DMS 273 (cell line): ENCODE measurements at regions not wholly inside any gene's neighbourhood (a gene's known extent, or its start where the extent isn't known, plus 50 kb on each side); places are given as distances from the start of the nearest gene placed in this dataset.
A peak's percentile ranks its signal among the peaks of the same experiment; 100 is the strongest.

Source experiments
- DNase-seq: peaks from one replicate; lab custom pipeline; 2025; ENCODE audit not compliant: unreplicated experiment; lab: John Stamatoyannopoulos, UW

GRCh38 chr1:234554218-234554697 lies 55.7 kb downstream of the IRF2BP2 start:
- DNase-seq: no peak

DNA sequence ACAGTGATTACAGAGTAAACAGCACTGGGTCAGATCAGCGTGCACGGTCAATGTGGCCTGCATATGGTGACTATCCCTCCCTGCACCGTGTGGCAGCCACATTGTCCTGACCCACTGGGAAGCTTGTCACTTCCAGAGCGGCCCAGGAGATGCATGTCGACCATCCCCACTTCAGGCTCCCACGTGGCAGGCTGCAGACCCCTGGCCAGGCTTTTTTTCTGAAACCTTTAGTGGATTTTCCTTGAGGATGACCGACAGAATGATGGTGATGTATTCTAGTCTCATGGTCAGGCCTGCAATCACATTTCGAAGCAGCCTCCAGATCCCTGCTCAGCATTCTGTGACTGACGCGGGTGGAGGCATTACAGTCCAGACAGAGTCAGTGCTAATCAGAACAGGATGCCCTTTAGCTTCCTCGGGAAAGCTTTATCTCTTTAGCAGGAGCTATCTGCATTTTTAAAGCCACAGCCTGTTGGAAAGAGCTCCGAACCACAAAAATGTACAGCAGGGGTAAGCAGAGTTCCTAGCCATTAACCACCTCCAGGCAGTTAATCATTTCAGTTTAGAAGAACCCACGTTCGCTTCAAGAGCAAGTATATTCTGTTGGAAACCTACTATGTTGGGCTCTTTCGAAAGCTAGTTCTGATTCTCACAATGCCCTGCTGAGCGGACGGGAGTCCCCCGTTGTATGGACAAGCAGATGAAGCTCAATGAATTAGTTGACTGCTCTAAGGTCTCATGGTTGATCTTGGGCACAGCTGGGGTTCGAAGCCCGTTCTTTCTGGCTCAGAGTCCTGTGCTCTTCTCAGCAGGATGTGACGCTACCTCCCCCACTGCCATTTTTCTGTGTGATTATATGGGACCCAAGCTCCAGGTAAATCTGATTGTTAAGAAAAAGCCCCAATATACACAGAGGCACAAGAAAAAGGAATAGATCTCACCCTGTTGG lies 56.5 kb downstream of the IRF2BP2 start:
- no peak for DNase-seq

DNA sequence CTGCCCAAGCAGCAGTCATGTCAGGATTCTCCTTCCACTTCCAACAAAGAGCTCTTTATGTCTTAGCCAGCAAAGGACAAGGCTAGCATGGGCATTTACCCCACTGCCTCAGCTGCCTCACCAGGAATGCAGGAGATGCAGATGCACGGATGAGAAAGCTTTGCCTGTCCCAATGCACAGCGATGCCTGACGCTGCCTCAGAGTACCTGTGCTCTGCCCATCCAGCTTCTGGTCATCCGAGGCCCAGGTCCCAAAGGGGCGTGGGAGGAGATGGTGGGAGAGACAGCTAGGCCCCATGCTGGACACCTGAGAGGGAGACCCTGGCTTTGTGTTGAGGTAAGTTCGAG lies 59.0 kb downstream of the IRF2BP2 start:
- DNase-seq: no peak

GRCh38 chr1:234550341-234551031 lies 59.5 kb downstream of the IRF2BP2 start:
- DNase-seq: no peak

- no peak for DNase-seq
These were observed 60.4 kb downstream of the IRF2BP2 start for GRCh38 chr1:234549447-234550021.

DNA sequence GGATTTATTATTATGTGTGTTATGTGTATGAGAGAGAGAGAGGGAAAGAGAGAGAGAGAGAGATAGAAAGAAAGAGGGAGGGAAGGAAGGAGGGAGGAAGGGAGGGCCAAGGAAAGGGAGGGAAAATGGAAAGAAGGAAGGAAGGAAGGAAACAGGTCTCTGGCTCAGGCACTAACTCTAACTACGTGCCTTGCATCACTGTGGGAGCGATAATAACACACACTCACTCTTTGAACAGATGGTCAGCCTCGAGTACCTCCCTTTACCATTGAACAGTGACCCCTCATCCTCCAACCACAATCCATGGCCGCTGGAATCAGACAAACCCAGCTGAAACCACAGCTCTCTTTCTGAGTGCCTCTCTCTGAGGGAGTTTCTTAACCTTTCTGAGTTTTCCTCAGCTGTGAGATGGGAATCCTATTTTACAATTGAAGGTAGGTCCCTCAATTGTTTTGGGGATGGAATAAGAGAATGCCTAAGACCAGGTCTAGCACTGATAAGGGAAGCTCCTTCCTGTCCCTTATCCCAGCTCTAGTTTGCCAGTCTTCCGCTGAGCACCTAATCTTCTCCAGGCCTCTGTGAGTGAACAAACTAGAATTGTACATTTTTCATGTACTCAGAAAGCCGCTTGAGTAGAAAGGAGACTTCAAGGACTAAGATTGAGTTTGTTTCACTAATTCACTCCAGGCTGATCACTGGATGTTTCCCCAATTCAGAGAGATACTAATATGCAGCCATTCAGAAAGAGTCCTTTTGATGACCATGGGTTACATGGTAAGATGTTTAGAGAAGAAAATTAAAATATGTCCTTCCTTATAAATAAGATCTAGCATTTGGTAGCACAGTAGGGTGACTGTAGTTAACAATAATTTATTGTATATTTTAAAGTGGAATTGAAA lies 62.8 kb downstream of the IRF2BP2 start:
- DNase-seq: peak; percentile 30

GRCh38 chr1:234546387-234546704 lies 63.6 kb downstream of the IRF2BP2 start:
- no peak for DNase-seq

DNA sequence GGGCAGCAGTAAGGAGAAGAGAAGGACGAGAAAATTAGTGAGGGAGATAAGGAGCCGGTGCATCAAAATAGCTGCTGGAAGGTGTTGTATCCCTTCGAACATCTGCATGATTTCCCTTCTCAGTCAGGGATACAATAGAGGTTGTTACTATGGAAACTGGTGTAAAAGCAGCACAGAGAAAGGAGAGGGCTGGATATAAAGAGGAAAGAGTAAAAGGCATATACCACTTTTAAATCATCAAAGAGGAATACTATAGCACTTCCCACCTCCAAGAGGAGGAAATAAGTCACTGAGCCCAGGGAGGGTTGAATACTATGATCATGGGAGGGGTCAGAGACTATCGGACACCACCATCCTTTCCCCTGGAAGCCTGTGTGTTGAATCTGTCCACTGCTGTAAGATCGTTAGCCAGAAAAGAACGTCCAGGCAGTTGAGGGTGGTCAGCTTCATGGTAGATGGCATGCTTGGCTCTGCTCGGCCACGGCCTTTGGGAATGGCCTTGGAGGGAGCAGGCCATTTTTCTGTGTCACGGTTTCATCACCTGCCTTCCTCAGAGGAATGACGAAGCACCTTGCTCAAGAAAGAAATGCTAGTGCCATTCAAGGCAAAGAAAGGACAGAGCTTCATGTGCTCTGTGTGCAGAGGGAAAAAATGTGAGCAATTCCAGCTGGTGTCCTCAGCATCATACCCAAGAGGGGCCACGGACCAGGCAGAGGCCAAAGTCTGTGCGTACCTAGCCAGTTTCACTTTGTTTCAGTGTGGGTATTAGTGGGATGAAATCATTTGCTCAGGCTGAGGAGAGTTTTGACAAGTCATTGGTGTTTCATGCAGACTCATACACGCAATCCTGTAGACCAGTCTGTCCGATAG lies 64.2 kb downstream of the IRF2BP2 start:
- DNase-seq: peak; percentile 20

GRCh38 chr1:234544087-234544579 lies 65.2 kb upstream of the TARBP1 start:
- DNase-seq: peak; percentile 83

DNA sequence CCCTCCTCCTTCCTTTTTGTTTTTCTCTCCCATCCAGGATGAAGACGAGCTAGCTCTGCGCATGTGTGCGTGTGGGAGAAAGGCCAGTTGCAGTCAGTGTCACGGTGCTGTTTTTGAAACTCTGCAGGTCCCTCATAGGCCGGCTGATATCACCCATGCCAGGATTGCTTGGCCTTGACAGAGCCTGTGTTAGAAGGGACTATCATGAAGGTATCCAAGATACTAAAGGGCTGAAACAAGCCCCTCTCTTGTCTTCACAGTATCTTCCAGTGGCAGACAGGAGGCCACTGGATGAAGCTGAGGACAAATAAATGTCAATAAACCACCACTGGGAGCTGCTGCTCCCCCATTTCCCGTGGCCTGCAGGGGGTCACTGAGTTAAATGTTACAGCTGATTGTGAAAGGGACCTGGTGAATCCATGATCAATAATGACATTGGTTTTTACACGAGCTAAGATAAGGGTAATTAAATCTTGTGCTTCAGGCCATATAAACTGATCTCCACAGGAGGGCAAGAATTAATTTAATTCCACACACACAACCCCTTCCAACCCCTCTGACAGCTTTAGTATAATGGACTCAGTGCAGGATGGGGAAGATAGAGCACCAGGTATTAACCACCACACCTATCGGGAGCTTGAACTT lies 64.6 kb upstream of the TARBP1 start:
- DNase-seq: no peak

GRCh38 chr1:234542211-234542850 lies 63.4 kb upstream of the TARBP1 start:
- DNase-seq: no peak

GRCh38 chr1:234541286-234541975 lies 62.5 kb upstream of the TARBP1 start:
- DNase-seq: no peak

DNA sequence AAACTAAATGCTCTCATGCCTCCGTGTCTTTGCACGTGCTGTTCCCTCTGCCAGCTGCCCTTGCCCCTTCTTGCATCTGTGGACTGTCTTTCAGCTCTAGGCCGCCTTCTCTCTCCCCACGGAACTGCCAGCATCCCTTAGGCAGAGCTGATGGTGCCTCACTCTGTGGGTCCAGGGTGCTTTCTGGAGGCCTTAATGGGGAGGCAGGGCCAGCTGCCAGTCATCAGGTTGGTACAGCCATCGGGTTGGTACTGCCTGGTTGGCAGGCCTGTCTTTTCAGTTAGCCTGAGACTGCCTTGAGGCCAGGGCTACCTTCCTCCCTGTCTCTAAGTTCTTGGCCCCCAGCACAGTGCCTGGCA lies 61.4 kb upstream of the TARBP1 start:
- no peak for DNase-seq

DNA sequence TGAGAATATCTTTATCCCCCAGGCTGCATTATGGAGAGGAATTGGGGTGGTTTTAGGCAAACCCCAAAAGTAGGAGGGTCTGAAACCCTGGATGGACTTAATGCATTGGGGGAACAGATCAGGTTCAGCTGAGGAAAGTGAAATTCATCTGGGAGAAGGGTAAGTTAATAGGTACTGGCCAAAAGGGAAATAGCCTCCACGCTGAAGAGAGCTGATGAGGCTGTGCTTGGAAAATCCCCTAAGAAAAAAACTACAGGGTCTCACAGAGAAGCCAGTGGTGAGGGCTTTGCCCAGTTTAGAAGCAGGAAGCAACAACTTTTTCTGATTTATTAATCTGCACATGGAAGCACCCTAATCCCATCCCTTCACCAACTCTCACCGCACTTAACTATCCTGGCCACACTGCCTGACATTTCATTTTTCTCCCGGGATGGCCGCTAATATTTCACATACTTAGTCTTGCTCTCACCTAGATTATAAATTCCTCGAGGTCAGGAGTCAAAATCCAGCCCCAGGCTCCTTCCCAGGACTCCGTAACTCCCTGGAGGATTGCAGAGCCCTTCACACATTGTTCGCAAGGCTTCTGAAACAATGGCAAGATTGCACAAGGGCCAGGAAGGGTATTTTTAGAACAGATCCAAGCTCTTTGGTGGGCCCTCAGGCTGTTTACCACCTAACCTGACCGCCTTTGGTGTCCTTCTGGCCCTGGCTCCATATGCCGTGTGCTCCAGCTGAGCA lies 60.9 kb upstream of the TARBP1 start:
- no peak for DNase-seq

- no peak for DNase-seq
These were observed 60.1 kb upstream of the TARBP1 start for GRCh38 chr1:234538930-234539649.

DNA sequence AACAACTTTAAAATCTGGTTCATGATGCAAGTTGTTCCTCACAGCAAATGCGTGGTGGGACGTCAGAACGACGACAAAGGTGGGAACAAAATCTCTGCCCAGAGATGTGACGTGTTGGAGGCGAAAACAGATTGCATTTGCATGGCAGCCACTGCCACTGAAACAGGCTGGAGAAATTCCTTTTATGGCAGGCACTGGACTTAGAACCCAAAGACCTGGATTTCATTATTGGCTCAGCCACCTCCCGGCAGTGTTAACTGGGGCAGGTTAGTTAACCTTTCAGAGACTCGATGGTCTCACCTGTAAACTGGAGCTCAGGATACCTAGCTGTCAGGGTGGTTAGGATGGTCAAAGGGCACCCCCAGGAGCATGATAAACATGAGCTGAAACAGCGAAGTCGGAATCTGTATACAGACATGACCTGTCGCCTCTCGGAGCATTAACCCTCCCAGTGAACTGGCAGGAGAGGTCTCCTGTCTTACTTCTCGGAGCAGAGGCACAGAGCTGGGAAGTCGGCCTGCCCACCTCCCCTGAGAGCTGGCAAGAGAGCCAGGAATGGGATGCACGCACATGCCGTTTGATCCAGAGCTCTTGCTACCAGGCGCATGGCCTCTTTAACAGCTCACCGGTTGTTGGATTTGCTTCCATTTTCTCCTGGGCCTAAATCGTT lies 59.2 kb upstream of the TARBP1 start:
- DNase-seq: no peak

GRCh38 chr1:234537236-234537635 lies 58.3 kb upstream of the TARBP1 start:
- no peak for DNase-seq
